ENCODE measurements at regions not wholly inside any gene's neighbourhood (a gene's known extent, or its start where the extent isn't known, plus 50 kb on each side); places are given as distances from the start of the nearest gene placed in this dataset.
"Not testable (repeated sequence)": the region's sequence is repeated elsewhere in the genome, so short reads cannot be mapped to it uniquely, and the experiment has no call there.

DNA sequence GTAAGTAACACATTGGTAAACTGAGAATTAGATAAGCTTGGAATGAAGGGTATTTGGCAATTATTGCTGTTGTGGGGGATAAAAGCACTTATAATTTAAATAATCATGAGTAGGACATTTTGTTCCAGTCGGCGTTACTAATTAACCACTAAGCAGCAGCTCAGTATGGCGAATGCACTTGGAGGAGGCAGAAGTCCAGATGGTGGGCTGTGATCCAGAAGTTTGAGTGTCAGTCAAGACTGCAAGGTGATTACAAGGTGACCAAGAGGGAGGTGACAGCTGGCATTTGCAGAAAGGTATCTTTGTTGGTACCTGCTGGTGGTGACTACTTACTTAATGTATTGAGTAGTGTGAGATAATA is 643.6 kb upstream of the FAM98A start:
- peak; percentile 91 for DNase-seq

DNA sequence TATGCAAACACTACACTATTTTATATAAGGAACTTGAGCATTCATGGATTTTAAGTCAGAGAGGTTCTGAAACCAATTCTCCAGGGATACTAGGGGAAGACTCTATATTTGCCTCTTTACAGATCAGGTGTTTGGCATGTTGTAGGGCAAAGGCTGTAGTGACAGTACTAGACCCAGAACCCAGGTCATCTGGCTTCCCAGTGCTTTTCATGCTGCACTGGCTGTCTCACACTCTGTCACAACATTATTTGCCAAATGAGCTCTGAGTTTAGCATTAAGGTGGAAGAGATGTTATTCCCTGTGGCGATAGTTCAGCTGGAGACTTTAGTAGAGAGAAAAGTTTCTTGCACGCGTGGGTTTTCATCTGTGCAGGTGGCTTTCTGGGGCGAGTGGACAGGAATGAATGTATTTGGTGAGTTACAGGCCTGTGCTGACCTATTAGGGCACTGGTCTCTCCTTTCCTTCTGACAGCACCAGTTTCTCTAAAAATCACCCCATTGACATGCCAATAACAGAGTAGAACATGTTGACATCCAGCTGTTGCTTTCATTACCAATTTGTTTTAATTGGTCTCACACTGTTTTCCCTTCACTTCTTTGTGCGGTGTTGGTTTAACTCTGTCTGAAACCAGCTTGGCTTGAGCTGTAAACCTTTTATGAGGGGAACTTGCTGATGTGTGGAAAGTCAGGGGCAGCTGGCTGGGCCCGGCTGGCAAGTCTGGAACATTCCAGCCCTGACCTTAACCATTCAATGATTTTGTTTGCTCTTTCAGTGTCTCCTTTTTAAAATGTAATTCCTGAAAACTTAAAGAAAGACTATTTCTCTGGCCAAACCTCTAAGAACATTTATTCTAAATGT is 643.0 kb upstream of the FAM98A start:
- DNase-seq: peak; percentile 84

DNA sequence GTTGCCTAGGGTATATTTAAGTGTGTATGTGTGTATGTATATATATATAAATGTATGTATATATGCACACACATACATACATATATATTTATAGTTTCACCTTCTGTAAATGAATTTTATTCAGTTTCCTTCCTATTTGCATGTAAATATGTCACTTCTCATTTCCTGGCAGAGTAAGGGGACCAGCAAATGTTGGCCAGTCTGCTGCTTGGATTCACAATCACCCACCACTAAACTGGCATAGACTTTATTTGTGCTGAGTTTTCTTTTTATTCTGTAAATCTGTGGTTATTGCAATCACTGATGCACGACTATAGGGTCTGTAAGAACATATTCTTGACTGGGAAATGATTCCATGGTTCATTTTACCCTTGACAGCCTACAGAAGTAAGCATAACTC is 640.4 kb upstream of the FAM98A start:
- DNase-seq: no peak

DNA sequence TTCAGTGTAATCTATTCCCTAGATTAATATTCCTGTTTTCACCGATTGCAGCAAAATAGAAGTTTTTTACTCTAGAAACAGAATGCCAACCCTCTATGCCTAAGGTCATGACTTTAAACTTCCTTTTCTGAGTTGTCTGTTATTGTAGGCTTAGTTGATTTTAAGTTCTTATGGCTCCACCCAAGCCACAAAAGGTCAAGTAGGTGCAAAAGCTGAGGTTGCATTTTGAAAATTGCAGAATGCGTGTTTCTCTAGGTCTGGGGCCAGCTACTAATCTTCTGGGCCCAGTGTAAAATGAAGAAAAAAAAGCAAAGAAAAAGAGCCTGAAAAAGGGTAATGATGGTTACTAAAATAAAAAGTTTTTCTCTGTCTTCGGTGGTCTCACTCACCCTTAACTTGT is 635.7 kb upstream of the FAM98A start:
- DNase-seq: peak; percentile 95

DNA sequence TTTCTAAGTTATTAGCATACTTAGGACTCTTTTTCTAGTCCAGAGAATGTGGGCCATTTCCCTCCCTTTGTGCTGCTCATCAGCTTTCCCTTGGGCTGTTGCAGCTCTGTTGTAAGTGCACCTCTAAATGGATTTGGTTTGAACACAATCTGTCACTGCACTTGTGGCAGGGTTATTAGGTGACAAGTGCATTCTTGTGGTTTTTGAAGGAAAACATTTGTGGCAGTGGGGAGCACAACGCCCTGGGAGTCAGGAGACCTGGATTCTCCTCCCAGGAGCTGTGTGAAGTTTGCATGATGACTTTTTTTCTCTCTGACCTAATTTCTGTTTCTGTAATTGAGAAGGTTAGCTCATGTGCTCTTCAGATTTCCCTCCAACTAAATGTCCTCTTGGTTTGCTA is 630.9 kb upstream of the FAM98A start:
- DNase-seq: peak; percentile 37

DNA sequence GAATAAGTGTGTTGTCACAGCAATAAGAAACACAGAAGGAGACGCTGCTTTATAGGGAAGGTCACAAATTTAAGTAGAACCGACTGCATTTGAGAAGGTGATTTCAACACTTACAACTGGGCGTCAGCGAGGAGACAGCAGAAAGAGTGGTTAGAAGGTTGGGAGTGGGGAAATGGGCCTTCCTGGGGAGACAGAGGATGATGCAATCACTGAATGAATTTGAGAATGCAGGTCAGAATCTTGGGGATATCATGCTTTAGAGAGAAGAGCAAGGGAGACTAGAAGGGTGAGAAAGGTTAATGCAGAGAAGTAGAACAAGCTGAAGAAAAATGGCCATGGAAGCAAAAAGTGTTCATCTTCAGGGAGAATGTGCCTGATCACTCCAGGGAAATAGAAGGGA is 616.1 kb upstream of the FAM98A start:
- DNase-seq: no peak

DNA sequence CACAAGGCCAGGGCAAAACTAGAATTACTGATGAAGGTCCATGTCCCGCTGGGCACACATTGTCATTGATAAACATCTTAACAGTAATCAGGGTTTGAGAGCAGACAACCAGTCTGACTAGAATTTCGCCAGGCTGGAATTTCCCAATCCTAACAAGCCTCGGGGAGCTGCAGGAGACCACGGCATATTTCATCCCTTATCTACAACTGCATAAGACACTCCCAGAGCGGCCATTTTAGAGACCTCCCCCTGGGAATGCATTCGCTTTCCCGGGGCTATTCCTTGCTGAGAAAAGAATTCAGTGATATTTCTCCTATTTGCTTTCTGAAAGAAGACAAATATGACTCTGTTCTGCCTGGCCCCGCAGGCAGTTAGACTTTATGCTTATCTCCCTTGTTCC is 611.3 kb upstream of the FAM98A start:
- not testable (repeated sequence) for DNase-seq

DNA sequence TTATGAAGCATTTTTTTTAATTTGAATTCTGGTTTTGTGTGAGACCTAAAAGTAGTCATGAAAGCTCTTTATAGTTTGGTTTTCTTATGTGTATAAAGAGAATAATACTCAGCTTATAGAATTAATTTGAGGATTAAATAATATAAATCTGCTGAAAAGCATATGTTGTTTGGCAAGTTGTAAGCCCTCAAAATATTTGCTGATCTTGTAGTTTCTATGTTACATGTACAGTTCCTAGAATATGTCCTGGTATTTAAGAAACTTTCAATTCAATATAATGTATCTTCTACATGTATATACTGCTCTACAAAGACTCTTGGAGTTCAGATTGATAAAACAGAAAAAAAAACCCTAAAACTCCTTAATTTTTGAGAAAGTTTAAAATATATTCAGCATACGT is 605.5 kb upstream of the FAM98A start:
- no peak for DNase-seq

DNA sequence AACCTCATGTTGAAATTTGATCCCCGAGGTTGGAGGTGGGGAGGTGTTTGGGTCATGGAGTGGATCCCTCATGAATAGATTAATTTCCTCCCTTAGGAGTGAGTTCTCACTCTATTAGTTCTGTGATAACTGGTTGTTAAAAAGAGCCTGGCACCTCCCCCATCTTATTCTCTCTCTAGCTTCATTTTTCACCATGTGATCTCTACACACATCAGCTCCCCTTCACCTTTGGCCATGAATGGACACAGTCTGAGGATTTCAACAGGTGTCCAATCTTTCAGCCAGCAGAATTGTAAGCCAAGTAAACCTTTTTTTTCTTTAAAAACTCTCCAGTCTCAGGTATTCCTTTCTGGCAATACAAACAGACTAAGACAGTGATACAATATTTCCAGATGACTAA is 602.0 kb upstream of the FAM98A start:
- DNase-seq: no peak

DNA sequence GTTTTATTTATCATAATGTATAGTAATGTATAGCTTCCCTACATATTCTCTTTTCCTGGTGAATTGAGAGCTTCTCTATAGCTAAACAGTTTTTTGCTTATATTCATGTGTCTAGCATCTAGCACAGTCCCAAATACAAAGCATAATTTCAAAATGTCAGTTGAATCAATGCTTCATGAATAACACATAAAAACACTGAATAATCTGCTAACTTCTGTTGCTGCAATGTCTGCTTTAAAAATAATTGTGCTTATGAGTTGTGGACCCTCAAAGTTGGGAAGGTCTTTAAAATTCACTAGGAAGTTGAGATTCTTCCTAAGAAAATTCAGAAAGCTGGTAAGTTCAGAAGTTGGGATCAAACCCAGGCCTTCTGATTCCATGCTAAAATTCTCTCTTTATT is 600.9 kb upstream of the FAM98A start:
- DNase-seq: no peak

DNA sequence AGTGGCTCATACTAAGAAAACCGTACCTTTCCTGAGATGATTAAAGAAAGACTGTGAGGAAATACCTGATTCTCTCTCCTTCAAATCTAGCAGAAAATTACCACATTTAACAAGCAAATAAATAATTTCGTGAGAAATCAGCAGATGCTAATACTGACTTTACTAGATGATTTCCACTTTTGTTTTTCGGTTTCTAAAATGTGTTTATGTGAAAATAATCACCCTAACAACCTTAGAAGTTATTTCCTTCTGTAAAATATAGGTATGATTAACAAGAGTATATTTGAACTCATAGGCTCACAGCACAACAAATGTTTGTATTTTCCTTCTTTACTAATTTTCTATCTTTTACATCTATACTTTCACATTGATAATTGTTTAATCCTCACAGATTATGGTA is 594.1 kb upstream of the FAM98A start:
- no peak for DNase-seq

DNA sequence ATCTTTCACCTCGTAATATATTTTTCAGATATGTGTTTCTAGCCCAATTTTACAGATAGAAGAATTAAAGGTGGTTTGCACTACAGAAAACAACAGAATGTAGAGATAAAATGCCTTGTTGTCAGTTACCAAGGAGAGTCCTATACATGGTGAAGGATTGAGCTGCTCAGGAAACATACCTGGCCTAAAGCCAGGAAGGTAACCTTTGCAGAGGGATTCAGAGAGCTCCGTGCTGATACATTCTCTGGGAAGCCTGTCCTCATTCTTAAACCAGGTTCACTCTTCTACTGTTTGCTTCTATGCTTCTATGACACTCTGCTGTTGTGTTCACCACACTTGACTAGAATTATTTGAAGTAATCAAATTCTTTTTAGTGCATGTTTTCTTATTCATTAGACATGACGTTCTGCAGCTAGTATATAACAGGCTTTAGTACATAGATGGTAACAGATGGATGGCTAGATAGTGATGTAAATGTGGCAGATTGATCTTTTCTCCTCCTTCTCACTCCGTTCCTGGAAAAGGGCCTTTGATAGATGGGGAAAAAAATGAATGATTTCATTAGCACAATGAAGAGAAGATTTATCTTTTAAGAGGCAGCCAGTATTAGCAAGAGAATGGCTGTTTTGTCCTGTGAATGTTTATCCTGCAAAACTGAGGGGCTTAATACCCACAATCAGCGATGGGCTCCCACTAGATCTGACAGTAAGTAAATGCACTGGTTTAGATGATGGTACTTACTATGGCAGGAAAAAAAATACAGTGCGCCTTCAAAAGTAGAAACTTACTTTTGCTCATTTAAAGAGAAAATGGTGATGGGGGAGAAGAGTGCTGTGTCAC is 589.6 kb upstream of the FAM98A start:
- peak; percentile 15 for DNase-seq

DNA sequence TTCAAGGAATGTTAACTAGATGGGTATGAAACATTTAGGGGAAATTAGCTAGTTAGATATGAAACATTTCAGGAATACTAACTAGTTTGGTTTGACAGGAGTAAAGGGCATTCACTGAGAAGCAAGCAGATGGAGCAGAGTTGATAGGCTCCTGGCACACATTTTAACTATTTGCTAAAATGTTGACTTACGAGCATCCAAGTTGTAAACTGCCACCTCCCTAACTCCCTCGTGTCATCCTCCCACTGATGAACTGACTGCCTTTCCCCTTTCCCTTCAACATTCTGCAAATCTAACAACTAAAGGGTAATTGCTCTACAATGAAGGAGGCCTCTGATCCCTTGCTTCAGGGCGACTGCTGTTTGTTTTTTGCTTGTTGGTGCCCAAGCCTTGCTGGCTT is 580.4 kb upstream of the FAM98A start:
- DNase-seq: no peak

DNA sequence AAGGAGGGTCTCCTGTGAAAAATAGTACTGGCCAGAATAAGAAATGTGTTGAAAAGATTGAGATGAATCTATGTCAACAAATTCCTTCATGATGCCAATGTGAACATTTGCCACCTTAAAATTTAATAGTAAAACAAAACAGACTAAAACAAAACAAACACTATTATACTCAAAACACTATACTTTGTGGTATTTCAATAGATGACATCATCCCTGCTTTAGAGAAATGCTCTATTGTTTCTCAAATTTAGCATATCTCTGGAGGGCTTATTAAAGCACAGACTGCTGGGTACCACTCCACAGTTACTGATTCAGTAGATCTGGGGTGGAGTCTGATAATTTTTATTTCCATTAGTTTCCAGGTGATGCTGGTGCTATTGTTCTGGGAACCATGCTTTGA is 579.4 kb upstream of the FAM98A start:
- DNase-seq: no peak

DNA sequence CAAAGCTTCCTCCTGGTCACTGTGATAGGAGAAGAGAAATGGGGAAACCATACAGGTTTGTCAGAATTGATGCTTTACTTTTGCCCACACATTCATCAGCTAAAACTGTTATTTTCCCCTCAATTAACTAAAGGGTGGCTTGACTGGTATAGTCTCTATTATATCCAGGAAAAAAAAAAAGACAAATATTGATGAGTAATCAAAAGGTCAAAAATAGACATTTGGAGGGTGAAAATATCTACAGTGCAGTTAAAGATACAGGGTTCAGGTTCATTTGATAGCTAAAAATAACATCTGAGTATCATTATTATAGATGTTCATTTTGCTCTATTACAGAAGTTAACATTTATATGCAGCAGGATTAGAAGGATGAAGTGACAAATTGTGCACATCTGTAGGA is 577.6 kb upstream of the FAM98A start:
- DNase-seq: no peak

DNA sequence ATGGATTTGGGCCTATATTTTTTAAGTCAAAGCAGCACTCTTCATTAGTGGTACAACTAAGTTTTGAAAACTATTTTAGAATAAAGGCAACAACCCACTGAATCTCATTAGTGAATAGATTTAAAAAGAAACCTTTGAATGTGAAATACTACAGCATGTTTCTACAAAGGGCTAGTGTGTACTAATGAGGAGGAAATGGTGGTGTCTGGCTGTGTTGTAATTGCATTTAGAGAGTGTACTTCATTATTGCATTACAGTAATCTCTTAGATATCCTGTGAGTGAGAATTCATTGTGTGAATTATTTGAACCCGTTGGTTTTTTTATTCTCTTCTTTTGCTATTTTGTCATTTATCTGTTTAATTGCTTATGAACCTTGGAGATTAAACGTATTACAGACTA is 575.4 kb upstream of the FAM98A start:
- no peak for DNase-seq

DNA sequence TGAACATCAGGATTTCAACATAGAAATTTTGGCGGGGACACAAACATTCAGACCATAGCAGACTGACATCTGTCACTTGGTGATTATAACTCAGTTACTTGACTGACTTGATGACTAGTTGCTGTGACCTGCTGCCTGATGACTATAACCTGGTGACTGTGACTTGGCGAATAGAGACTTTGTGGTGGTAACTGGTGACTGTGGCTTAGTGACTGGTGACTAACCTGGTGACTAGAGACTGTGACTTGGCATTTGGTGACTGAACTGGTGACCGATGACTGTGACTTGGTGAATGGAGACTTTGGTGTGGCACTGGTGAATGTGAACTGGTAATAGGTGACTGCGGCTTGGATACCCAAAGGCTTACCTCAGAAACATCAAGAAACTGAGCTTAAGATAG is 563.1 kb upstream of the FAM98A start:
- DNase-seq: no peak

DNA sequence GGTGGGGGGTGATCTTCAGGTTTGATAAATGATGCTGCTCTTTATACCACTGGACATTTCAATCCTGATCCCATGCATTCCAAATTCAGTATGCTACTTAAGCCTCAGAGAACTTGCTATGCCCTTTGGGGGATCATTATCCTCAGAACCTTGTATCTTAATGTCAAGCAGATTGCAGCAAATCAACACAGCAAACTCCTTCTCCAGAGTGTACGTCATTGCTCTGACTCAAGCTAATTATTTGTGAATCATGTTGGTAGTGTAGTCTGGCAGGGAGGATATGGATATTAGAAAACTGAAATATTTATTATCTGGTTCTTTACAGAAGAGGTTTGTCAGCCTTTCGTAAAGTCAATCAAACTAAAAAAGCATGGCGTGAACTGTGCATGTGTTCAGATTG is 562.5 kb upstream of the FAM98A start:
- DNase-seq: no peak

DNA sequence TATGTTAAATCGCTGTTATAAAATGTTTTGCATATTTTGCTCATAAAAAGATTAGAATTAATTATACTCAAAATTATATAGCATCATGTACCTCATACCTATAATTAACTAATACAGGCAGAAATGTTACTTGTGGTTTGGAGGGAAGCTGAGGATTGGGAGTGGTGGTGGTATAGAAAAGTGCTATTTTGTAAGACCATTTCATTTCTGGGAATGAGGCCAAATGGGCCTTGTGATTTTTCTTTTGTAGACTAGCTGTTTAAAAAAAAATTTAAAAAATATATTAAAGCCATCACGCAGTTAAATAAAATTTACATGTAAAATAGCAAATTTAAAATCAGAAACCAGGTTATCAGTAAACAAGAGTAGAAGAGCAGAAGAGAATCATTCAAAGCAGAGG is 560.8 kb upstream of the FAM98A start:
- DNase-seq: no peak

DNA sequence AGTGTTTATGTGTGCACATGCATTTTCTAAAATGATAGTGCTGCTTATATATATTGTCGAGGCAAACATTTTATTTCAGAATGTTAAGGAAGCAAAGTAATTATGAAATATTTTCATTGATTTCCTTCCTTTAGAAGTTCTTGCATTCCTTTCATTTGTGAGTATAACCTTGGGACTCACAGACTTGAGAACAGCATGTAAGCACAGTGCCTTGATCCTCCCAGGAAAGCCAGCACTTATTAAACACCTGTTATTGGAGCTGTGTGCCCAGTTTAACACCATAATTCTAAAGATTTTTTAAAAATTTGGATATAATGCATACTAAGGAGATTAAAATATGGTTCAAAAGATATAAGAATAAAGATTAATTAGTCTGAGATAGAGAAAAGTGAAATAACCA is 554.4 kb upstream of the FAM98A start:
- DNase-seq: no peak

DNA sequence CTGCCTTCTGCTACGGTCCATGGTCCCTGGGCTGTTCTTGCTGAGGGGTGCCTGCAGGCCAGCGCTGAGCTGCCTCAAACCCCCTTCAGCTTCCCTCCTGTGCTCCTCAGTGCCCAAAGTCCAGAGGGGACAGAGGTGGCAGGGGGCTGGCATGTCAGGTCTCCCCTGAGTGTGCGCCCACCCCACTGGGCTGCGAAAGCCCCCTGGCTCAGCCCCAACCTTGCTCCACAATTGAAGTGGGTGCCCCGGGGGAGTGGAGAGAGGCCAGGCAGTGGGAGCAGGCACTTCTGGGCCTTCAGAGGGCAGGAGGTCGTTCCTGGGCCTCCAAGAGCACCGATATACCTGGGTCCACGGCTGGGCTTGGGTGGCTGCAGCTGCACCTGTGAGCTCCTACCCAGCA is 548.7 kb upstream of the FAM98A start:
- no peak for DNase-seq

DNA sequence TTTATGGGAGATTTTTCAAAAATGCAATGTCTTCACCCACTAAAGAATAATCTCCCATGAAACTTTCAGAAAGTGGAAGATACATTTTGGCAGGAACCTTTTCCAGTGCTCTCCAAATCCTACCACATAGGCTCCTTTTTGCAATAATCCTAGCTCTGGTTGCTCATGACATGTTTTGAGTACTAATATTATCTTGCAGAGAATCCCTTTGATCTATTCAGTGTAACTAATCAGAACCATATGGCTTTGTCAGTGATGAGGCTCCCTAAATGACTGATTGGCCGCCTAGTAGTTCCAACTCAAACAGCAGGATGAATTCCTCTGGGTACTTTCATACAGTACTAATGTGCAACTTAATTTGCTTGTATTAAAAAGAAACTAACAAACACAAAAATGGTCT is 544.0 kb upstream of the FAM98A start:
- DNase-seq: no peak

DNA sequence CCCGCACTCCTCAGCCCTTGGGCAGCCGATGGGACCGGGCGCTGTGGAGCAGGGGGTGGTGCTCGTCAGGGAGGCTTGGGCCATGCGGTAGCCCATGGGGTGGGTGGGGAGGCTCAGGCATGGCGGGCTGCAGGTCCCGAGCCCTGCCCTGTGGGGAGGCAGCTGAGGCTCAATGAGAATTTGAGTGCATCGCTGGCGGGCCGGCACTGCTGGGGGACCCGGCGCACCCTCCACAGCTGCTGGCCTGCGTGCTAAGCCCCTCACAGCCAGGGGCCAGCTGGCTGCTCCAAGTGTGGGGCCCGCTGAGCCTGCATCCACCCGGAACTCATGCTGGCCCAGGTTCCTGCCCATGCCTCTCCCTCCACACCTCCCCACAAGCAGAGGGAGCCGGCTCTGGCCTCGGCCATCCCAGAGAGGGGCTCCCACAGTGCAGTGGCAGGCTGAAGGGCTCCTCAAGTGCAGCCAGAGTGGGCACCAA is 543.5 kb upstream of the FAM98A start:
- DNase-seq: not testable (repeated sequence)

DNA sequence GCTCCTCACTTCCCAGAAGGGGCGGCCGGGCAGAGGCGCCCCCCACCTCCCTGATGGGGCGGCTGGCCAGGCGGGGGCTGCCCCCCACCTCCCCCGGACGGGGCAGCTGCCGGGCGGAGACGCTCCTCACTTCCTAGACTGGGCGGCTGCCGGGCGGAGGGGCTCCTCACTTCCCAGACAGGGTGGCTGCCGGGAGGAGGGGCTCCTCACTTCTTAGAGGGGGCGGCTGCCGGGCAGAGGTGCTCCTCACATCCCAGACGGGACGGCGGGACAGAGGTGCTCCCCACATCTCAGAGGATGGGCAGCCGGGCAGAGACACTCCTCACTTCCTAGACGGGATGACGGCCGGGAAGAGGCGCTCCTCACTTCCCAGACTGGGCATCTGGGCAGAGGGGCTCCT is 534.0 kb upstream of the FAM98A start:
- not testable (repeated sequence) for DNase-seq

Data from RPMI8226 (cell line).